ENCODE measurements at regions not wholly inside any gene's neighbourhood (a gene's known extent, or its start where the extent isn't known, plus 50 kb on each side); places are given as distances from the start of the nearest gene placed in this dataset.
A peak's percentile ranks its signal among the peaks of the same experiment; 100 is the strongest.

DNA sequence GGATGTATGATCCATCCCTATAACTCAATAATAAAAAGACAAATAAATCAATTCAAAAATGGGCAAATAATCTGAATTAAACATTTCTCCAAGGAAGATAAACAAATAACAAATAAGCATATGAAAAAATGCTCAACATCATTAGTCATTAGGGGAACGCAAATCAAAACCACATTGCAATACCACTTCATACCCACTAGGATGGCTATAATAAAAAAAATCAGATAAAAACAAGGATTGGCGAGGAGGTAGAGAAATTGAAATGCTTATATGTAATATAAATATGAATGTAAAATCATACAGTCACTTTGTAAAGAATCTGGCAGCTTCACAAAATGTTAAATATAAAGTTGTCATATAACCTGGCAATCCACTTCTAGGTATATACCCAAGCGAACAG lies 52.3 kb upstream of the TBCA start:
- TF ChIP-seq, protein P1, sequence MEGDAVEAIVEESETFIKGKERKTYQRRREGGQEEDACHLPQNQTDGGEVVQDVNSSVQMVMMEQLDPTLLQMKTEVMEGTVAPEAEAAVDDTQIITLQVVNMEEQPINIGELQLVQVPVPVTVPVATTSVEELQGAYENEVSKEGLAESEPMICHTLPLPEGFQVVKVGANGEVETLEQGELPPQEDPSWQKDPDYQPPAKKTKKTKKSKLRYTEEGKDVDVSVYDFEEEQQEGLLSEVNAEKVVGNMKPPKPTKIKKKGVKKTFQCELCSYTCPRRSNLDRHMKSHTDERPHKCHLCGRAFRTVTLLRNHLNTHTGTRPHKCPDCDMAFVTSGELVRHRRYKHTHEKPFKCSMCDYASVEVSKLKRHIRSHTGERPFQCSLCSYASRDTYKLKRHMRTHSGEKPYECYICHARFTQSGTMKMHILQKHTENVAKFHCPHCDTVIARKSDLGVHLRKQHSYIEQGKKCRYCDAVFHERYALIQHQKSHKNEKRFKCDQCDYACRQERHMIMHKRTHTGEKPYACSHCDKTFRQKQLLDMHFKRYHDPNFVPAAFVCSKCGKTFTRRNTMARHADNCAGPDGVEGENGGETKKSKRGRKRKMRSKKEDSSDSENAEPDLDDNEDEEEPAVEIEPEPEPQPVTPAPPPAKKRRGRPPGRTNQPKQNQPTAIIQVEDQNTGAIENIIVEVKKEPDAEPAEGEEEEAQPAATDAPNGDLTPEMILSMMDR (IDR thresholded peaks at IDR 0.05), result peak in 2 of 6 experiments; percentile 13 to 20
- TF ChIP-seq POLR2A (IDR thresholded peaks at IDR 0.05), result no peak

Data from adrenal gland (tissue), 5 donors.